ENCODE measurements at regions not wholly inside any gene's neighbourhood (a gene's known extent, or its start where the extent isn't known, plus 50 kb on each side); places are given as distances from the start of the nearest gene placed in this dataset.

GRCh38 chr2:16717477-16717876, 51.8 kb upstream of the CYRIA start:
- DNase-seq, result no peak

GRCh38 chr2:16716944-16717343, 51.3 kb upstream of the CYRIA start:
- DNase-seq, result no peak

GRCh38 chr2:16716024-16716423, 50.4 kb upstream of the CYRIA start:
- DNase-seq, result no peak
